ENCODE measurements at regions not wholly inside any gene's neighbourhood (a gene's known extent, or its start where the extent isn't known, plus 50 kb on each side); places are given as distances from the start of the nearest gene placed in this dataset.

DNA sequence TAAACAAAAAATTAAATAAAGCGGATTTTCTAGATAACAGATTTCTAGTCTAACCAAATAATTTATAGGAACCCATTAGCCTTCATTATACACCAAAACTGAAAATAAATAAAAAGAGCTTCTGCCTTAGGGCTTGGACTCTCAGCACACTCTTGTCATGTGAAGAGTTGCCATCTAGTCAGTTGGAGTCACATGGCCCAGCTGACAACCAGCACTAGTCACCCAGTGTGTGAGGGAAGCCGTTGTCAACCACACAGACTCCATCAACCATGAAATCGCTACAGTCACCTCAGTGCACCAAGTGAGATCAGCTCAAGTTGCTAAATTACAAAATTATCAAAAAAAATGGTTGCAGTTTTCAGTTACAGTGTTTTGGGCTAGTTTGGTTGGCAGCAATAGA, 470.0 kb downstream of the GASK1B start:
- intact Hi-C loops (cut with micrococcal nuclease; ENCODE audit: unreplicated experiment), result no loop called here
- H3K4me3 ChIP-seq (ENCODE audit: low read depth, low read length), result no peak overlapping the region
- no peaks in the 10 kb centered on the region for H3K9me3 ChIP-seq
- Mint-ChIP-seq H3K27me3 (ENCODE audit: insufficient read depth, unreplicated experiment) (no peaks in the 10 kb centered on the region), H3K4me3 (ENCODE audit: unreplicated experiment) (no peak overlapping the region), H3K4me1 (ENCODE audit: low read depth, unreplicated experiment) (no peaks in the 10 kb centered on the region), H3K27ac (ENCODE audit: unreplicated experiment) (no peak overlapping the region), H3K36me3 (ENCODE audit: insufficient read depth, unreplicated experiment) (no peaks in the 10 kb centered on the region), H3K9me3 (ENCODE audit: unreplicated experiment) (no peaks in the 10 kb centered on the region)
- CTCF ChIA-PET, result no interaction called here
- POLR2A ChIA-PET, result no interaction called here
- no peaks in the 10 kb centered on the region for H3K4me1 ChIP-seq
- no TSS peak for BruUV-seq (replicated peaks)
- DNase-seq, result no peak
- TF ChIP-seq, protein P1, sequence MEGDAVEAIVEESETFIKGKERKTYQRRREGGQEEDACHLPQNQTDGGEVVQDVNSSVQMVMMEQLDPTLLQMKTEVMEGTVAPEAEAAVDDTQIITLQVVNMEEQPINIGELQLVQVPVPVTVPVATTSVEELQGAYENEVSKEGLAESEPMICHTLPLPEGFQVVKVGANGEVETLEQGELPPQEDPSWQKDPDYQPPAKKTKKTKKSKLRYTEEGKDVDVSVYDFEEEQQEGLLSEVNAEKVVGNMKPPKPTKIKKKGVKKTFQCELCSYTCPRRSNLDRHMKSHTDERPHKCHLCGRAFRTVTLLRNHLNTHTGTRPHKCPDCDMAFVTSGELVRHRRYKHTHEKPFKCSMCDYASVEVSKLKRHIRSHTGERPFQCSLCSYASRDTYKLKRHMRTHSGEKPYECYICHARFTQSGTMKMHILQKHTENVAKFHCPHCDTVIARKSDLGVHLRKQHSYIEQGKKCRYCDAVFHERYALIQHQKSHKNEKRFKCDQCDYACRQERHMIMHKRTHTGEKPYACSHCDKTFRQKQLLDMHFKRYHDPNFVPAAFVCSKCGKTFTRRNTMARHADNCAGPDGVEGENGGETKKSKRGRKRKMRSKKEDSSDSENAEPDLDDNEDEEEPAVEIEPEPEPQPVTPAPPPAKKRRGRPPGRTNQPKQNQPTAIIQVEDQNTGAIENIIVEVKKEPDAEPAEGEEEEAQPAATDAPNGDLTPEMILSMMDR (IDR thresholded peaks at IDR 0.05; ENCODE audit: insufficient read depth in 1 of 2, low read depth in 1 of 2, low read length in 1 of 2, severe bottlenecking in 1 of 2, unreplicated experiment in 1 of 2), result no peak
- no peaks in the 10 kb centered on the region for H3K36me3 ChIP-seq (ENCODE audit: control insufficient read depth, insufficient read depth, low read length)
- no peaks in the 10 kb centered on the region for H3K27me3 ChIP-seq (replicated peaks; ENCODE audit: control insufficient read depth, insufficient read depth, low read length)

DNA sequence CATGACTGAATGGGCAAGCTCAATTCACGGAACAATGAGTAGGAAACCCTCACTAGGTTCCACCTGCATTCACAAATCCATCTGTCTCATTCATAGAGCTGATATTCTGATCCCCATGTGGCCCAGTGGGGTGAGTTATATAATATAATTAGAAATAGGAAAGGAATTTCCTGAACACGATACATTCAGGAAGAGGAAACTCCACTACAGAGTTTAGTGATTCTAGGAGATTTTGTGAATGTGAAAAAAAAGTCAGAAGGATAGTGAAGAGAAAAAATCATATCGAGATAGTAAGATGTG, 471.2 kb downstream of the GASK1B start:
- H3K36me3 Mint-ChIP-seq (ENCODE audit: insufficient read depth, unreplicated experiment), result no peaks in the 10 kb centered on the region
- TF ChIP-seq, protein P1 (IDR thresholded peaks at IDR 0.05; ENCODE audit: insufficient read depth in 1 of 2, low read depth in 1 of 2, low read length in 1 of 2, severe bottlenecking in 1 of 2, unreplicated experiment in 1 of 2), result no peak
- no peaks in the 10 kb centered on the region for H3K27me3 ChIP-seq (replicated peaks; ENCODE audit: control insufficient read depth, insufficient read depth, low read length)
- H3K4me3 Mint-ChIP-seq (ENCODE audit: unreplicated experiment), result no peak overlapping the region
- no peak overlapping the region for H3K4me3 ChIP-seq (ENCODE audit: low read depth, low read length)
- no peaks in the 10 kb centered on the region for H3K36me3 ChIP-seq (ENCODE audit: control insufficient read depth, insufficient read depth, low read length)
- no peak for DNase-seq
- H3K27ac Mint-ChIP-seq (ENCODE audit: unreplicated experiment), result no peak overlapping the region
- intact Hi-C loops (cut with micrococcal nuclease; ENCODE audit: unreplicated experiment), result no loop called here
- H3K4me1 Mint-ChIP-seq (ENCODE audit: low read depth, unreplicated experiment), result no peaks in the 10 kb centered on the region
- no peaks in the 10 kb centered on the region for H3K4me1 ChIP-seq
- H3K9me3 Mint-ChIP-seq (ENCODE audit: unreplicated experiment), result no peaks in the 10 kb centered on the region
- ChIA-PET POLR2A (no interaction called here), CTCF (no interaction called here)
- BruUV-seq (replicated peaks), result no TSS peak
- H3K9me3 ChIP-seq, result no peaks in the 10 kb centered on the region
- no peaks in the 10 kb centered on the region for H3K27me3 Mint-ChIP-seq (ENCODE audit: insufficient read depth, unreplicated experiment)

DNA sequence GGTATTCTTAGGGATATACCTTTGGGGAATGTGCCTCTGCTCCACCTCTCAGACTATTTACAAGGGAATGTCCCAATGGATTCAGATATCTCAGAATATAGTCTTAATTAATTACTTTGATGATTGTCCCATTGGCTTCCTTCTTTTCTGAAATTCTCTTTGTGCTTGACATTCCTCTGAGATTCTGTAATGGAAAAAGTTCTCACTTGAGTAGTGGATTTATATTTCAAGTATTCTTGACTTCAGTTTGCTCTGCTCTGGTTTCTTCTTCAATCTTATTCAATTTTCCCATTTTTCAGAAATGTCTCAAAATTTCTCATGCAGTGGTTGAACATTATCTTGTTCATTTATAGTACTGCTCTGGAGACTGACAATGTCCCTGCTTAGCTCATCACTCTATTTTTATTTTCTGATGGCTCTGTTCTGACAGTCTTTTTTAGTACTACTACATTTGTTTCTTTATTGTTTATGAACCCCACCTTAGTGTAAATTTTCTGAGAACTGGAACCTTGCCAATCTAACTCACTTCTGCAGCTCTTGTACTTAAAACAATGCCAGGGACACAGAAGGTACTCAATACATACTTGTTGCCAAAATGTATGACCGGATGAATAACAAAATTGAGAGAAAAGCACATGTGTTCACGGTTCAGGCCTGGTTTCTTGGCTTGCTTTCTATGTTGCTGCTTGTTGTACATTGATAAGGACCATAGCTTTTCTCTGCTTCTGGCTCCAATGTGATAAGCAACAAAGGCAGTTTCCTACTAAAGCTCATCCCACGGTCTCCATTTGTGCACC, 471.7 kb downstream of the GASK1B start:
- H3K4me1 Mint-ChIP-seq (ENCODE audit: low read depth, unreplicated experiment), result no peaks in the 10 kb centered on the region
- intact Hi-C loops (cut with micrococcal nuclease; ENCODE audit: unreplicated experiment), result no loop called here
- H3K9me3 Mint-ChIP-seq (ENCODE audit: unreplicated experiment), result no peaks in the 10 kb centered on the region
- ChIA-PET CTCF (no interaction called here), POLR2A (no interaction called here)
- H3K9me3 ChIP-seq, result no peaks in the 10 kb centered on the region
- no peaks in the 10 kb centered on the region for H3K27me3 Mint-ChIP-seq (ENCODE audit: insufficient read depth, unreplicated experiment)
- DNase-seq, result no peak
- H3K4me3 ChIP-seq (ENCODE audit: low read depth, low read length), result no peak overlapping the region
- BruUV-seq (replicated peaks), result no TSS peak
- TF ChIP-seq, protein P1 (IDR thresholded peaks at IDR 0.05; ENCODE audit: insufficient read depth in 1 of 2, low read depth in 1 of 2, low read length in 1 of 2, severe bottlenecking in 1 of 2, unreplicated experiment in 1 of 2), result no peak
- H3K36me3 ChIP-seq (ENCODE audit: control insufficient read depth, insufficient read depth, low read length), result no peaks in the 10 kb centered on the region
- H3K36me3 Mint-ChIP-seq (ENCODE audit: insufficient read depth, unreplicated experiment), result no peaks in the 10 kb centered on the region
- no peak overlapping the region for H3K4me3 Mint-ChIP-seq (ENCODE audit: unreplicated experiment)
- H3K27me3 ChIP-seq (replicated peaks; ENCODE audit: control insufficient read depth, insufficient read depth, low read length), result no peaks in the 10 kb centered on the region
- H3K4me1 ChIP-seq, result no peaks in the 10 kb centered on the region
- no peak overlapping the region for H3K27ac Mint-ChIP-seq (ENCODE audit: unreplicated experiment)
